ENCODE measurements at regions not wholly inside any gene's neighbourhood (a gene's known extent, or its start where the extent isn't known, plus 50 kb on each side); places are given as distances from the start of the nearest gene placed in this dataset.

GRCh38 chr7:124250297-124251034 lies 217.6 kb upstream of the TMEM229A start:
- TF ChIP-seq POLR2A (IDR thresholded peaks at IDR 0.05): no peak
- no peak for TF ChIP-seq CTCF (IDR thresholded peaks at IDR 0.05)
- no peak for TF ChIP-seq POLR2AphosphoS5 (IDR thresholded peaks at IDR 0.05)

Data from suprapubic skin (tissue), 4 donors.